Lower leg skin (tissue), 3 donors: ENCODE measurements at regions not wholly inside any gene's neighbourhood (a gene's known extent, or its start where the extent isn't known, plus 50 kb on each side); places are given as distances from the start of the nearest gene placed in this dataset.
"Not testable (repeated sequence)": the region's sequence is repeated elsewhere in the genome, so short reads cannot be mapped to it uniquely, and the experiment has no call there.

Experiments used
- CTCF ChIP-seq, 3 donors: fragments of 450-650 bp; IDR thresholded peaks; one replicate each; pipeline ENCODE4 v1.5.1; 2016; ENCODE audit warnings: antibody characterized with exemption in 3 of 3, mild to moderate bottlenecking in 3 of 3, moderate library complexity in 2 of 3
- POLR2A ChIP-seq, 2 donors: fragments of 450-650 bp; IDR thresholded peaks; one replicate each; pipeline ENCODE4 v1.6.1; 2016 to 2017; ENCODE audit warnings: antibody characterized with exemption in 2 of 2, mild to moderate bottlenecking in 1 of 2, moderate library complexity in 1 of 2

GRCh38 chr22:44635567-44635966 is 66.4 kb upstream of the PRR5 start:
- TF ChIP-seq POLR2A, CTCF (IDR thresholded peaks at IDR 0.05): not testable (repeated sequence)
